Caki2 (cell line): ENCODE measurements at regions not wholly inside any gene's neighbourhood (a gene's known extent, or its start where the extent isn't known, plus 50 kb on each side); places are given as distances from the start of the nearest gene placed in this dataset.

ENCODE experiments used
- DNase-seq: peaks from one replicate; pipeline ENCODE4 v3.0.0-alpha.2; 2015; ENCODE audit warnings: low read depth
- in situ Hi-C: cut with HindIII; loops from 2 replicates; pipeline ENCODE4 v1.10.0; 2016; ENCODE audit warnings: low sequenced_read_pairs, low pct_unique_long_range_greater_than_20kb, mixed read lengths

DNA sequence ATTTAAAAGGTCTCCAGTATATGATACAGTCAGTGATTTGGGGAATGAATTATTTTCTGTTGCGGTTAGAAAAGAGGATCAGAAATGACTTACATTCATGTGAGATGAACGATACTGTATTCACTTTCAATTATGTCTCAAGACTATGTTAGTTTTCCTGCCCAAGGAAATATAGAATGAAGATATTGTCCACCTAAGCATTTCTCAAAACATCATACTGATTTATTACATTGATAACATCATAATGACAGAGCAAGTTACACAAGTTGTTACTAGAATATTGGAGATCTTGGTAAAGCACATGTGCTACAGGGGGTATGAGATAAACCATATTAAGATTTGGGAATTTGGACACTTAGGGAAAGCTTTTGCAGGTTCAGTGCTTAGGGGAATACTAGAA, 67.8 kb upstream of the OR9G4 start:
- in situ Hi-C loops: no loop called here
- no peak for DNase-seq

DNA sequence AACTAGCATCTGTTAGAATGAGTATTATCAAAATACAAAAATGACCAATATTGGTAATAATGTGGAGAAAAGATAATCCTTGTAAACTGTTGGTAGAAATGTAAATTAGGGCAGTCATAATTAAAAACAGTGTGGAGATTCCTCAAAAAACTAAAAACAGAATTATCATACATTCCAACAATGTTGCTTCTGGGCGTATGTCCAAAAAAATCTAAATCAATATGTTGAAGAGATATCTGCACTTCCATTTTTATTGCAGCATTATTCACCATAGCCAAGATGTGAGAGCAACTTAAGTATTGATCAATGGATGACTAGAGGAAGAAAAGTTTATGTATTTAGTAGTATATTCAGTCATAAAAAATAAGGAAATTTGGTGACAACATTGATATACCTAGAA, 59.8 kb upstream of the OR9G4 start:
- DNase-seq: no peak
- in situ Hi-C loops: no loop called here

DNA sequence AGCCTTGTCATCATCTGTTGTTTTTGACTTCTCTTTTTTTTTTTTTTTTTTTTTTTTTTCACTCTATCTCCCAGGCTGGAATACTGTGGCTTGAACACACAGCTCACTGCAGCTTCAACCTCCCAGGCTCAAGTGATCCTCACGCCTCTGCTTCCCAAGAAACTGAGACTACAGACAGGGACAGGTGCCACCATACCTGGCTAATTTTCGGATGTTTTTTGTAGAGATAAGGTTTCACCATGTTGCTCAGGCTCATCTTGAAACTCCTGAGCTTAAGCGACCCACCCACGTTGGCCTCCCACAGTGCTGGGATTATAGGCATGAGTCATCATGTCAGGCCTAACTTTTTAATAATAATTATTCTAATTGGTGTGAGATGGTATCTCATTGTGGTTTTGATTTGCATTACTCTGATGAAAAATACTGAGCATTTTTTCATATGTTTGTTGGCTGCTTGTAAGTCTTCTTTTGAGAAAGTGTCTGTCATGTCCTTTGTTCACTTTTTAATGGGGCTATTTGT, 51.3 kb upstream of the OR9G4 start:
- DNase-seq: no peak
- in situ Hi-C loops: no loop called here
